Activated naive CD4-positive, alpha-beta T cell treated with Interleukin-2 at 50 U/mL for 16 hours (primary cell): ENCODE measurements at regions not wholly inside any gene's neighbourhood (a gene's known extent, or its start where the extent isn't known, plus 50 kb on each side); places are given as distances from the start of the nearest gene placed in this dataset.
"Not testable (repeated sequence)": the region's sequence is repeated elsewhere in the genome, so short reads cannot be mapped to it uniquely, and the experiment has no call there.

Experiments used
- DNase-seq: peaks from one replicate; pipeline ENCODE4 v3.0.0-alpha.2; 2020

- DNase-seq = no peak
Measured at GRCh38 chr10:28354511-28354910, 51.6 kb upstream of the MPP7 start.

- no peak for DNase-seq
Measured at GRCh38 chr10:28355376-28355775, 52.5 kb upstream of the MPP7 start.

GRCh38 chr10:28359334-28359733 lies 56.5 kb upstream of the MPP7 start:
- DNase-seq = no peak

GRCh38 chr10:28360175-28360574 lies 57.3 kb upstream of the MPP7 start:
- no peak for DNase-seq

DNA sequence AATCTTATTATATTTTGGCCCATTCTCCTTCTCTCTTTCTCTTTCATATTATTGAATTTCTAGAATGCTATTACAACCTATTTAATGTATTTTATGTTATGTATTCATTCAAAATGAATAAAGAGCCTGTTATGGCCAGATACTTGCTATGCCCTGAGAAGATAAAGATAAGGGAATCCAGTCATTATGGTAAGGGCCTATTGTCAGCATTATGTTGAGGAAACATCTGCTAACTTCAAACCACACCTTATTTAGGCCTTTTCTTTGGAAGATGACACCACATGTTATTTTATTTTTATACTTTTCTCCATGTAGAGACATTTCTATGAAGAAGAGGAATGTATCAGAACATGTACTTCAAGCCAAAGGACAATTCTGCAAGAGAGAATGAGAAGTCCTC lies 60.5 kb upstream of the MPP7 start:
- no peak for DNase-seq

DNA sequence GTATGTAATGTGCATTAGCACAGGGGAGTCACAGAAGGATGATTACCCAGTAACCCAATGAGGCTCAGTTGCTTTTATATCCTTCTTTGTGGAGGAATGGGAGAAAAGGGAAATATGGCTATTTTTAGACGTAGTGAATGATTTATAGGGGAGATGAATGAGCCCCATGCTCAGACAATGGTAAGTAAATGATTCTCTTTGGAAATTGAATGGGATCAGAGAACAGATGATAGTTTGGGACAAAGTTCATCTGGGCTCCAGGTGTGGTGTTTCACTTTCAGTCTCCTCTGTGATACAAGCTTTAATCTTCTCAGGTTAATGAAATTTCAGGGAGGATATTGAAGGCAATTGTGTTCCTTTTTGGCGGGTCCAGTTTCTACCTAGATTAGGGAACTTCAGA lies 63.0 kb upstream of the MPP7 start:
- no peak for DNase-seq

GRCh38 chr10:28366994-28367393 lies 64.1 kb upstream of the MPP7 start:
- DNase-seq = no peak

GRCh38 chr10:28367413-28367812 lies 64.5 kb upstream of the MPP7 start:
- no peak for DNase-seq

DNA sequence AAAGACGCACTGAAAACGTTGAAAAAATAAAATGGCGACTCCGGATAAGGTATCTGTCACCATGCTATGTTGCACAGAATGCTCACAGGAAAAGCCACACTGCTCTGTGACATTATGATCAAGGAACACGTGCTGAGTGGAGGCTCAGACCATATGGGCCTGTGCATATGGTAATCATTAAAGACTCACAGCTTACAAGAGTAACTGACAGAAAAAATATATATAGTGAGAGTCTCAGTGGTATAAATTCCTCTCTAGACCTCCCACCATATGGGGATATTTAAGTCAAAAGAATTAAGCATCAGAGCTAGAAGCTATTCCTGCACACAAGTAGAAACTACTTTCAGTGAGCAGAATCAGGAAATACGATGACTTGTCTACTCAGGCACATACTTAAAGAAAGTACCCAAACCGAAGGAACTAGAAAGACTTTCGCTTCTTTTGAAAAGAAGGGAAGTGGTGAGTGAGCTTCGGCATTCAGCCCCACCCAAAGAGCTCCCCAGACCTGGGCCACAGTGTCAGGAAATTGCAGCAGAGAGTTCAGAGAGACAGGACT lies 65.1 kb upstream of the MPP7 start:
- DNase-seq = peak; percentile 49

DNA sequence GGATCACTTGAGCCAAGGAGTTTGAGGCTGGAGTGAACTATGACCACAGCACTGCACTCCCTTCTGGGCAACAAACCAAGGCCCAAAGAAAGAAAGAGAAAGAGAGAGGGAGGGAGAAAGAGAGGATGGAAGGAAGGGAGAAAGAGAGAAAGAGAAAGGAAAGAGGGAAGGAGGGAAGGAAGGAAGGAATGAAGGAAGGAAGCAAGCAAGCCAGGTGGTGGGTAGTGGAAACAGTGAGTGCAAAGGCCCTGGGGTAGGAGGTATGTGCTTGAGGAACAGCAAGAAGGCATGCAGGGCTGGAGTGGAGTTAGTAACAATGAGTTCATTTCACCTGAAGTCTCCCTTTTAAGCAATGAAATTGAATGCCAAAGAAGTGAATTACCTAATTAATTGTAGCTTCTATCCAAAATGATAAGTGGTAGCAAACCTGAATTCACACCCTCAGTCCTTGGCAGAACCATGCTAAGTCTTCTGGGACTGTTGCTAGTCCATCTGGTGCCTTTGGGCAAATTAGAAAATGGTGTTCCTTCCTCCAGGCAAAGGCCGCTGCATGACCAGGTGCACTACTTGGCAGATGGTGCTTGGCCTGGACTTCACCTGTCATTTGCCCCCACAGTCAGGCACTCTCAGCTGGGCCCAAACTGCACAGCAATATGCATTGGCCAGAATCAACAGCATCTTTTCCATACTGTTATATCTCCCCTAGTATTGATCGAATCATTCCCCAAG lies 67.4 kb upstream of the MPP7 start:
- DNase-seq = no peak

DNA sequence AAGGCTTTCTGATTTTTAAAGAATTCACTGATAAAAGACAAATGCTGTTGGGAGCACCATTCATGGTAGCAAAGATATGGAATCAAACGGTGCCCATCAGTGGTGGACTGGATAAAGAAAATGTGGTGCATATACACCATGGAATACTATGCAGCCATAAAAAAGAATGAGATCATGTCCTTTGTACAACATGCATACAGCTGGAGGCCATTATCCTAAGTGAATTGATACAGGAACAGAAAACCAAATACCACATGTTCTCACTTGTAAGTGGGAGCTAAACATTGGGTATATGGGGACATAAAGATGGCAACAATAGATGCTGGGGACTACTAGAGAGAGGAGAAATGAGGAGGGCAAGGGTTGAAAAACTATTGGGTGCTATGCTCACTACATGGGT lies 68.8 kb upstream of the MPP7 start:
- DNase-seq = not testable (repeated sequence)

DNA sequence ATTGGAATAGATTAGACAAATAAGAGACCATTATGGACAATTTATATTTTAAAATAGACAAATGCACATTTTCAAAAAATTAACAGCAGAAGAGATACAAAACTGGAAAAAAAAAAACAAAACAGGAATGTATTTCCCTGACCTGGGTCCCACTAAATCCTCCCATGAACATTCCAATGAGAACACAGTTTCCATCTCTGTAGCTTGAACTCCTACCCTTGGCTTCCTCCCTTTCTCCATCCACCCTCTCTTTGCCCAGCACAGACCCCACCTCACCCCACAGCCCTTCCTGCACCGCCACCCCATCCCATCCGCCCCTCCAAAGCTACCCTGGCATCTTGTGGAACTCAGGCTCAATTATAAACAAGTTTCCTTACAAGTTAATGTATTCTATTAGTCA lies 71.2 kb upstream of the MPP7 start:
- no peak for DNase-seq

DNA sequence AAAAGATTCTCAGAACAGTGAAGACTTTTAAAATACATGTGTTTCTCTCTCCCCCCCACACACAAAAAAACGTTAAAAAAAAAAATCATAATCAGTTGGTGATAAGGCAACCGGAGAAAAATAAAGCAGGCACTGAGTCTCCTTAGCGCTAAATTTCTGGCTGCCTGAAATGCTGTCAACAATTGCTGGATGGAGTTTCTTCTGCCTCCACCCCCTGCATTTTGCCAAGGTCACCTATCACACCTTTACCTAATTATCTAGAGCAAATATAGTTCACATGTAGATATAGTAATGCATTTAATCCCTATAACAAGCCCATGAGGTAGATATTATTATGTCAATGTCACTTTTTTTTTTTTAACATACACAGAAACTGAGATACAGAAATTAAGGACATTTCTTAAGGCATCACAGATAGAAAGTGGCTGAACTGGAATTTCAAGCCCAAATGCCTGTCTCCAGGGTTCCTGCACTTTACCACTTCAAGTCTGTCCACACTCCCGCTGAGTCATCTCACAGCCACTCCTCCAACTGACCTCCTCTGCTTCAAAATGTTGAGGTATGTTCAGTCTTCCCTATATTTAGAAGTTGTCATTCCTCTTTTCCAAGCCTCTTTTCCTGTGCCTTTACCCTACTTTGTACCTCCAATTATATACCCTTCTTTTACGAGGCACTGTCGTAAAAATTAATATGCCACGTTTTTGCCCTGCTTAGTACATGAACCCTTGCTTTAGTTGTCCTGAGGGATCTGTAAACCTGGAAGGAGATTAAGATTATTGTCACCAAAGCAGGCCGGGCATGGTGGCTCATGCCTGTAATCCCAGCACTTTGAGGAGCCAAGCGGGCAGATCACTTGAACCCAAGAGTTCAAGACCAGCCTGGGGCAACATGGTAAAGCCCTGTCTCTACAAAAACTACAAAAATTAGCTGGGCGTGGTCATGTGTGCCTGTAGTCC lies 72.8 kb upstream of the MPP7 start:
- no peak for DNase-seq

- DNase-seq = no peak
Measured at GRCh38 chr10:28378986-28379585, 76.2 kb upstream of the MPP7 start.

GRCh38 chr10:28381466-28381865 lies 78.6 kb upstream of the MPP7 start:
- DNase-seq = no peak

GRCh38 chr10:28381903-28382347 lies 79.1 kb upstream of the MPP7 start:
- peak; percentile 84 for DNase-seq

GRCh38 chr10:28382525-28383269 lies 79.8 kb upstream of the MPP7 start:
- no peak for DNase-seq

- DNase-seq = no peak
Measured at GRCh38 chr10:28384557-28384956, 81.7 kb upstream of the MPP7 start.

GRCh38 chr10:28385748-28386502 lies 83.1 kb upstream of the MPP7 start:
- DNase-seq = no peak

DNA sequence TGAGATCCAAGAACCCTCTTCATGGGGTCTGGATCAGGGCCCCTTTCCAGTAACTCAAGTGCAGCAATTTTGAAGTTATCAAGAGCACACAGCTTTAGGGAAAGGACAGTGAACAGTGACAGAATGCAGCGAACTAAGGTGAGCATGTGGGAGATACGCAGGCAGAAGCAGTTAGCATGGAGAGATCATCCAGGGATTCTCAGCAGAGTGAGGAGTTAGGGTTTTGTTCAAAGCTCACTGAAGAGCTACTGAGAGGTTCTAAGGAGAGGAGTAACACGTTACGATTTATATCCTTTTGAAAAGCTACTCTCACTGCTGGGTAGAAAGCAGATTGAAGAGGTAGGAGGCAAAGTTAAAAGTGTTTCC lies 83.6 kb upstream of the MPP7 start:
- DNase-seq = no peak

DNA sequence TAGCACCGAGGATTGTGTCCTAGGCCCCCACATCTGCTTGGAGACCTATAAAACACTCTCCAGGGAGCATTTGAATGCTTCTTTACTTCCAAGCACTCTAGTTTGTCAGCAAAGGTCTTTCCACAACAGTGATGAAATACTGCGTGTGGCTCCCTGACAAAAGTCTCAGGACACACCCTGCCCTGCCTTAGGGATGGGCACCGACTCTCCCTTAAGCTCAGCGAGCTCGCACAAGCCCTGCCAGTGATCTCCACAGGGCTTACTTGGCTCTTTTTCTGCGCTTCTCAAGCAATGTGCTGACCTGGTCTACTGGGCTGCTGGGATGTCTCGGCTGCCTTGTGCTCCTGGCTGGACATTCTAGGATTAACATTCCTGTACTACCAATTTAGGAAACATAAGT lies 84.3 kb upstream of the MPP7 start:
- DNase-seq = no peak

DNA sequence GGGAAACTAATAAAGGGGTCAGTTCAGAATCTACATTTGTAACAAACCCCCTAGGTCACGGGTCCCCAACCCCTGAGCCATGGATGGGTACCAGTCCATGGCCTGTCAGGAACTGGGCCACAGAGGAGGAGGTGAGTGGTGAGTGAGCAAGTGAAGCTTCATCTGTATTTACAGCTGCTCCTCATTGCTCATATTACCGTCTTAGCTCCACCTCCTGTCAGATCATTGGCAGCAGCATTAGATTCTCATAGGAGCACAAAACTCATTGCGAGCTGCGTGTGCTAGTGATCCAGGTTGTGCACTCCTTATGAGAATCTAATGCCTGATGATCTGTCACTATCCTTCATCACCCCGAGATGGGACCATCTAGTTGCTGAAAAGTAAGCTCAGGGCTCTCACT lies 88.4 kb upstream of the MPP7 start:
- DNase-seq = no peak
